Small intestine (tissue), 7 donors: ENCODE measurements at regions not wholly inside any gene's neighbourhood (a gene's known extent, or its start where the extent isn't known, plus 50 kb on each side); places are given as distances from the start of the nearest gene placed in this dataset.

Source experiments
- DNase-seq, 2 donors: peaks; one replicate each; pipeline versions ENCODE4 v3.0.0 to v3.0.0-alpha.2; 2013
- FAIRE-seq: peaks from 2 replicates; lab custom pipeline; 2012; peaks lifted over from hg19 to GRCh38; lab: Jason Lieb, UNC
- H3K27ac ChIP-seq, 3 donors: one replicate each; pipeline ENCODE4 v1.5.1; 2013; ENCODE audit warnings: low read length in 2 of 3, mild to moderate bottlenecking in 2 of 3, control low read depth in 1 of 3, inconsistent platforms in 1 of 3, low read depth in 1 of 3, moderate library complexity in 1 of 3
- H3K27me3 ChIP-seq, 3 donors: one replicate each; pipeline ENCODE4 v1.6.1; 2013; ENCODE audit warnings: low read length in 3 of 3, inconsistent platforms in 1 of 3; ENCODE audit not compliant: control insufficient read depth in 3 of 3, insufficient read depth in 3 of 3
- H3K36me3 ChIP-seq, 3 donors: one replicate each; pipeline ENCODE4 v1.6.1; 2013; ENCODE audit warnings: low read length in 3 of 3, inconsistent platforms in 1 of 3, low read depth in 1 of 3, mild to moderate bottlenecking in 1 of 3, moderate library complexity in 1 of 3; ENCODE audit not compliant: control insufficient read depth in 3 of 3, insufficient read depth in 2 of 3
- H3K4me1 ChIP-seq, 3 donors: one replicate each; pipeline ENCODE4 v1.6.1; 2013; ENCODE audit warnings: low read length in 2 of 3, inconsistent platforms in 1 of 3, low read depth in 1 of 3, mild to moderate bottlenecking in 1 of 3, moderate library complexity in 1 of 3; ENCODE audit not compliant: control insufficient read depth in 3 of 3, insufficient read depth in 2 of 3
- H3K4me3 ChIP-seq, 3 donors: one replicate each; pipeline ENCODE4 v1.5.1; 2013; ENCODE audit warnings: low read length in 3 of 3, control low read depth in 1 of 3, inconsistent platforms in 1 of 3, low read depth in 1 of 3, mild to moderate bottlenecking in 1 of 3, moderate library complexity in 1 of 3
- H3K9me3 ChIP-seq, 2 donors: one replicate each; pipeline ENCODE4 v1.6.1; 2013; ENCODE audit warnings: low read depth in 1 of 2, low read length in 1 of 2; ENCODE audit not compliant: control insufficient read depth in 2 of 2, insufficient read depth in 1 of 2
- WGBS, 3 donors: extraction: QIAGEN DNeasy Blood & Tissue Kit; methylation state at CpG; one replicate each; pipeline ENCODE4 v1.1.7; 2013; 5-methylcytosine and 5-hydroxymethylcytosine counted together
- donor health status: healthy with polysubstance abuse.
- donor health status: control.
- donor health status: control.
- donor health status: Bipolar disorder and iron deficiency.
- donor health status: healthy.

DNA sequence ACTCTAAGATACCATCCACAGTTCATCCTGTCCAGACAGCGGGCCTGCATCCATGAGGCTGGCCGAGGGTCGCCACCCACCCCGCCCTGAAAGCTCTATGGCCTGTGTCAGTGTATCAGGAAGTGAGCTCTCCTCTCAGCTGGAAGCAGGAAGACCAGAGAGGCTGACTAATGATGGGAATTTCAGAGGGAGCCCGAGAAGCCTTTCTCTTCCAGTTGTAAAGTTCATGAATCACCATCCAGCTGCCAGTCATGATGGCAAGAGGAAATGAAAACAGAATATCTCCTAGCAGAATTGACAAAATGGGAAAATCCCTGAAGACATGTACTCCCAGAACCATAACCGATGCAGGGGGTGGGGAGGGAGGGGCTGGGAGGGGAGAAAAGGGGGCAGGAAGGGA is 109.6 kb upstream of the RPS6KA2 start:
- no peak for DNase-seq
- 50 to 61% (median 56%) methylated on average over 6 of the region's 6 CpGs for WGBS, 3 donors
- FAIRE-seq: no peak
- no peaks in the 10 kb centered on the region for H3K4me1 ChIP-seq
- H3K9me3 ChIP-seq: no peaks in the 10 kb centered on the region
- H3K4me3 ChIP-seq: no peak overlapping the region
- H3K27me3 ChIP-seq: no peaks in the 10 kb centered on the region
- no peaks in the 10 kb centered on the region for H3K36me3 ChIP-seq
- H3K27ac ChIP-seq: no peak overlapping the region

DNA sequence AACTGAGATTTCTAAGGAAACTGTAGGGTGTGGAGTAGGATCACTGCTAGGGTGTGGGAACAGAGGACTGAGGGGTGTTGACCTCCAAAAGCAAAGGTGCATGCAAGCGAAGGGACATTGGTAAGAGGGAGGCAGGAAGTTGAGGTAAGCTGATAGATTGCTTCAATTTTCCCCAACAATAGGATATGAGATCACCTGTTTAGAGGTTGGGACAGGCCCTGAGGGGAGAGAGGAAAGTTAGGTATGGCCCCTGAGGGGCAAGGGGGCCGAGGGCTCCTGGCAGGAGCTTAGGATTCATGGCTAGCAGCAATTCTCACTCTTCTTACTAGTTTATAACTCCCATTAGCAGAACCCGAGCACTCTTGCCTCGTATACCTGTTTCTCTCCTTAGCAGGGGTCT is 106.8 kb upstream of the RPS6KA2 start:
- Histone ChIP-seq H3K4me3 (no peak overlapping the region), H3K9me3 (no peaks in the 10 kb centered on the region), H3K4me1 (no peaks in the 10 kb centered on the region), H3K27me3 (no peaks in the 10 kb centered on the region), H3K36me3 (no peaks in the 10 kb centered on the region), H3K27ac (no peak overlapping the region)
- 41 to 65% (median 55%) methylated on average over 4 of the region's 4 CpGs for WGBS, 3 donors
- FAIRE-seq: no peak
- DNase-seq: no peak

DNA sequence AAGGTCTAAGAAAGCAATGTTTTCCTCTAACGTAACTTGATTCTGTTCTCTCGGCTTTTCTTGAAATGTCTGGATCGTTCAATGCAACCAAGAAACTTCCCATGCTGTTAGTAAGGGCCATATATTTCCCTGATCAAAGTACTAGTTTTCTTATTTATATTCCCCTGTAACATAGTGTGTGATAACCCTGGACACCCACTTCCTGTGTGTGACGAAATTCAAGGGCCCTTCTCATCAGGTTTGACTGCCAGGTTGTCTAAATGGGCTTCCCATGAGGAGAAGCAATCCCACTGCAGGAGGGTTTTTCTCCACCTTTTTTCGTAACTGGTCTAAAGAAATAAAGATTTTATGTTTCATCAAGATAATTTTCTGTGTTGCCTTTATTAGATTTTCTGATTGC is 102.6 kb upstream of the RPS6KA2 start:
- FAIRE-seq: no peak
- Histone ChIP-seq H3K27me3 (no peaks in the 10 kb centered on the region), H3K36me3 (no peaks in the 10 kb centered on the region), H3K9me3 (no peaks in the 10 kb centered on the region), H3K4me3 (no peak overlapping the region), H3K4me1 (no peaks in the 10 kb centered on the region), H3K27ac (no peak overlapping the region)
- no peak for DNase-seq
- WGBS, 3 donors: 79 to 81% (median 80%) methylated on average over 5 of the region's 5 CpGs

DNA sequence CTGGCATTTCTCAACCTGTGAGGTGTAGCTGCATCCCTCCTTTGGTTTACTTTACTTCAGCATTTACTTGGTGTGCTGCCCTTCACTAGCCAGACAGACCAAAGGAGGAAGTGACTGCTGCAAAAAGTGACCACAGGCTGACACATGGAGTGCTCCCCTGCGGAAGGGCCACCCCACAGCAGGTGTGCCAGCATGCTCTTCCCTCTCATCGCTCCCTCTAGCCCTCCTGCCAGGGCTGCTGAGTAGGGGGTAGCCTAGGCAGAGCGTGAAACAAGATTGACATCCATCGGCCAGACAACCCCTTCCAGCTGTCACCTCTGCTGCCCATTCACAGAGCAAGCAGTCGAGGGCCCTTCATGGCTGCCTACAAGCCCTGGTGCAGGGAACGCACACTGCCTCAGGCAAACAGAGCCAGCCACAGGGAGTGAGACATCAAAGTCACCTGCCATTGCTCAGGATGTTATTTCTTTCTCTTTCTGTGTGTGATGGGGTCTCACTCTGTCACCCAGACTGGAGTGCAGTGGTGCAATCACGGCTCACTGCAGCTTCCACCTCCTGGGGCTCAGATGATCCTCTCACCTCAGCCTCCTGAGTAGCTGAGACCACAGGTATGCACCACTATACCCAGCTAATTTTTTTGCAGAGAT is 102.0 kb upstream of the RPS6KA2 start:
- Histone ChIP-seq H3K4me3 (no peak overlapping the region), H3K36me3 (no peaks in the 10 kb centered on the region), H3K27ac (no peak overlapping the region), H3K27me3 (no peaks in the 10 kb centered on the region), H3K4me1 (no peaks in the 10 kb centered on the region), H3K9me3 (no peaks in the 10 kb centered on the region)
- WGBS, 3 donors: 74 to 79% (median 76%) methylated on average over 7 of the region's 7 CpGs
- FAIRE-seq: no peak
- DNase-seq: no peak

DNA sequence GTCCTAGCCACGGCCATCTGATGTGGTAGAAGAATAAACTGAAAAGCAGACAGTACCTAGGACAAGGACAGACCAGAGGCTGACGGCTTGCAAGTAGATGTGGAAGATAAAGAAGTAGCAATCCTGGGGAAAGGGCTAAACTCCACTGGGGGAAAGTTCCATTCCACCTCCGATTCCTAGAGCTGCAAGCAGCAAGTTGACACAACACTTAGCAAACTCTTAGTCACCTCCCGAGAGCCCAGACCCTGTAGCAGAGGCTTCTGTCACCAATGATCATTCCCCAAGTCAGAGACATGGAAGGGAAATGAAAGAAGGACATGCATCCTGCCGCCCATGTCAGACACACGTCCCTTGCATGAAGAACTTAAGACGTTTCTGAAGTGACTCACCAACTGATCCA is 99.2 kb upstream of the RPS6KA2 start:
- WGBS, 3 donors: 59 to 72% (median 63%) methylated on average over 7 of the region's 7 CpGs
- no peaks in the 10 kb centered on the region for H3K4me1 ChIP-seq
- no peaks in the 10 kb centered on the region for H3K36me3 ChIP-seq
- no peak for DNase-seq
- H3K27ac ChIP-seq: no peak overlapping the region
- no peaks in the 10 kb centered on the region for H3K9me3 ChIP-seq
- H3K27me3 ChIP-seq: no peaks in the 10 kb centered on the region
- no peak overlapping the region for H3K4me3 ChIP-seq
- FAIRE-seq: no peak

DNA sequence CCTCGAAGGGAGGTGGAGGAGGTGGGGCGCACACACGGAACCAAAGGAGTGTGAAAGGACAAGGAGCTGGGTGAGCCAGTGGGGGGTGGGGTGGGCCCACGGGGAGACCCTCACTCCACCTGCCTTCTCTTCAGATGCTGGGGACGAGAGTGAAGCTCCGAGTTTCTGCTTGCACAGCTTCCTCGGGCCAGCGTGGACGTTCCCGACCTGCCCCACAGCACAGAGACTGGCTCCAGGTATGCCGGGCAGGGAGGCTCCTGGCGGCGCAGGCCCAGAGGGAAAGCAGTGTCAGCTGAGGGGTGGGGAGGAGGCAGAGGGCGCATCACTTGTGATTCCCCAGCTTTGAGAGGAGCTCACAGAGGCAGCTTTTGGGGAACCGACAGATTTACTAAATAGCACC is 98.5 kb upstream of the RPS6KA2 start:
- Histone ChIP-seq H3K4me1 (no peaks in the 10 kb centered on the region), H3K9me3 (no peaks in the 10 kb centered on the region), H3K4me3 (no peak overlapping the region), H3K27ac (no peak overlapping the region), H3K27me3 (no peaks in the 10 kb centered on the region), H3K36me3 (no peaks in the 10 kb centered on the region)
- 89 to 92% (median 90%) methylated on average over 15 of the region's 15 CpGs for WGBS, 3 donors
- FAIRE-seq (no peak), DNase-seq (no peak)

DNA sequence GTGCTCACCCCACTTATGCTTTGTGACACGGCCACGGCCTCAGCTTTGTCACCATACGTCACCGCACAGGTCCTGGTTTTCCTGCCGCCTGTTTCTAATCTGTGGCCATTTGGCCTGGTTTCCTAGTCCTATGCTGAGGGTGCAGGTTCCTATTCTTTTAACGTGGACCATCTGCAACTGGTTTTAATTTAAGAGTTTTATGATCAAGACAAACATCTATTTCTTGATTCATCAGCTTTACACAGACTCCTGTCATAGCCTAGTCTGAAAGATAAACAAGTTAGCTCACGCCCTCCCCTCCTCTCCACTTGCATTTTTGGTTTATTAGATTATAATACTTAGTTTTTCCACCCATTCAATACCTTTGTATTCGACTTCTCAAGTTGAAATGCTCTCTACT is 97.5 kb upstream of the RPS6KA2 start:
- no peak for DNase-seq
- Histone ChIP-seq H3K9me3 (no peaks in the 10 kb centered on the region), H3K4me3 (no peak overlapping the region), H3K27me3 (no peaks in the 10 kb centered on the region), H3K36me3 (no peaks in the 10 kb centered on the region), H3K27ac (no peak overlapping the region), H3K4me1 (no peaks in the 10 kb centered on the region)
- FAIRE-seq: no peak
- WGBS, 3 donors: 76 to 81% (median 77%) methylated on average over 8 of the region's 8 CpGs

DNA sequence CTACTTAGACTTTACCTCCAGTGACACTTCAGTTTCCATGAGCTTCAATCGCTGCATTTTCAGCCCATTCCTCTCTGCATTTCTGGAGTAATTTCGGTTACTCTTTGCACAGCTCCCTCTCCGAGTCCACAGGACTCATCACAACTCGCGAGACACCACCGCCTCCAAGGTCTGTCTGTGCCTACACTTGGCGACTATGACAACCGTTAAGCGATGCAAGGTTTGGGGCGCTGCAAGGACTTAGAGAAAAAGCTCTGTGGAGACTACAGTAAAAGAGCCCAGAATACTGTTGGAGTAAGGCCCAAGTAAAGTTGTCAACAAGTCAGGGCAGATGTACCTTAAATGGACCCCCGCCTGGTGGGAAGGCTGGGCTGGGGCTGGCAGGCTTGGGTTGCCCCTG is 95.7 kb upstream of the RPS6KA2 start:
- Histone ChIP-seq H3K4me1 (no peaks in the 10 kb centered on the region), H3K36me3 (no peaks in the 10 kb centered on the region), H3K4me3 (no peak overlapping the region), H3K27ac (no peak overlapping the region), H3K9me3 (no peaks in the 10 kb centered on the region), H3K27me3 (no peaks in the 10 kb centered on the region)
- no peak for FAIRE-seq
- no peak for DNase-seq
- 93 to 96% (median 95%) methylated on average over 11 of the region's 11 CpGs for WGBS, 3 donors

DNA sequence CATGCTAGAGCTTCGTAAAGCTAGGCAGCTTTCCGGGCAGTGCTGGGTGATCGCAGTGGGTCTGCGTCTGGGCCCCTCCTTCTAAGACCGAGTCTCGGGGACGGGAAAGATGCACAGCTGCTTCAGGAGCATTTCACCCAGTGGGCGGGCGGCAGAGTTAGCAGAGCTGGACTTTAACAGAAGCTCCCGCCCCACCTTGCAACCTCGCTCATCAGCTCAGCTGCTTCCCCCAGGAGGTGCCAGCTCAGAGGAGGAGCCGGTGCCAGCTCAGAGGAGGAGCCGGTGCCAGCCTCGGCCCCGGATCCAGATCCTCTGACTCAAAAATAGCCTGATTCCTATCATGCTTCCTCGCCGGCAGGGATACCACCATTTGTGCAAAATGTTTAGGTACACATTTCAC is 94.5 kb upstream of the RPS6KA2 start:
- Histone ChIP-seq H3K27ac (no peak overlapping the region), H3K27me3 (no peaks in the 10 kb centered on the region), H3K4me3 (no peak overlapping the region), H3K36me3 (no peaks in the 10 kb centered on the region), H3K9me3 (no peaks in the 10 kb centered on the region), H3K4me1 (no peaks in the 10 kb centered on the region)
- DNase-seq (no peak), FAIRE-seq (no peak)
- 62 to 84% (median 66%) methylated on average over 17 of the region's 17 CpGs for WGBS, 3 donors
